Smooth muscle cell (in vitro differentiated cells): ENCODE measurements at regions not wholly inside any gene's neighbourhood (a gene's known extent, or its start where the extent isn't known, plus 50 kb on each side); places are given as distances from the start of the nearest gene placed in this dataset.

Experiments used
- DNase-seq: peaks from one replicate; lab custom pipeline; 2025; ENCODE audit not compliant: unreplicated experiment; lab: John Stamatoyannopoulos, UW
- H2AFZ ChIP-seq: fragments of 200-600 bp; sonication (generic); 2 replicates; pipeline ENCODE4 v1.6.0; 2016; ENCODE audit warnings: antibody characterized with exemption, low read depth, mild to moderate bottlenecking
- H3F3A ChIP-seq: fragments of 200-600 bp; sonication (generic); 2 replicates; pipeline ENCODE4 v1.6.0; 2017; ENCODE audit warnings: antibody characterized with exemption, low read depth
- H3K27ac ChIP-seq: fragments of 200-600 bp; sonication (generic); 2 replicates; pipeline ENCODE4 v1.5.1; 2016; ENCODE audit warnings: low read depth, mild to moderate bottlenecking
- H3K27me3 ChIP-seq: fragments of 200-600 bp; sonication (generic); 2 replicates; pipeline ENCODE4 v1.6.1; 2016; ENCODE audit warnings: low read depth, mild to moderate bottlenecking
- H3K36me3 ChIP-seq: fragments of 200-600 bp; sonication (generic); 2 replicates; pipeline ENCODE4 v1.5.1; 2016; ENCODE audit warnings: low read depth
- H3K4me1 ChIP-seq: fragments of 200-600 bp; sonication (generic); 2 replicates; pipeline ENCODE4 v1.5.1; 2016; ENCODE audit warnings: low read depth
- H3K4me2 ChIP-seq: fragments of 200-600 bp; sonication (generic); 2 replicates; pipeline ENCODE4 v1.6.0; 2016; ENCODE audit warnings: mild to moderate bottlenecking
- H3K4me3 ChIP-seq: fragments of 200-600 bp; sonication (generic); 2 replicates; pipeline ENCODE4 v1.5.1; 2016; ENCODE audit warnings: mild to moderate bottlenecking
- H3K79me2 ChIP-seq: fragments of 200-600 bp; sonication (generic); 2 replicates; pipeline ENCODE4 v1.6.0; 2016; ENCODE audit warnings: low read depth, mild to moderate bottlenecking
- H3K9ac ChIP-seq: fragments of 200-600 bp; sonication (generic); 2 replicates; pipeline ENCODE4 v1.6.0; 2016; ENCODE audit warnings: low read depth
- H3K9me3 ChIP-seq: fragments of 200-600 bp; sonication (generic); replicated peaks from 2 replicates; pipeline ENCODE4 v1.5.1; 2016; ENCODE audit warnings: low read depth
- H4K20me1 ChIP-seq: fragments of 200-600 bp; sonication (generic); 2 replicates; pipeline ENCODE4 v1.6.0; 2016; ENCODE audit warnings: low read depth
- CTCF ChIP-seq: fragments of 200-600 bp; sonication (generic); IDR thresholded peaks from 2 replicates; pipeline ENCODE4 v1.5.1; 2017; ENCODE audit warnings: borderline replicate concordance, mild to moderate bottlenecking, antibody characterized with exemption; ENCODE audit not compliant: insufficient read depth, poor library complexity, severe bottlenecking
- WGBS: methylation state at CpG from one replicate; pipeline ENCODE4 v1.1.7; 2016; ENCODE audit warnings: low lambda C conversion rate; 5-methylcytosine and 5-hydroxymethylcytosine counted together

- no peak for TF ChIP-seq CTCF
- no peaks in the 10 kb centered on the region for H3K9me3 ChIP-seq
- no peaks in the 10 kb centered on the region for H3K36me3 ChIP-seq
- WGBS: 88% methylated on average over 3 of the region's 3 CpGs
- no peaks in the 10 kb centered on the region for H3F3A ChIP-seq
- H3K27me3 ChIP-seq: no peaks in the 10 kb centered on the region
- H3K9ac ChIP-seq: no peak overlapping the region
- no peak for DNase-seq
- no peak overlapping the region for H2AFZ ChIP-seq
- no peaks in the 10 kb centered on the region for H3K79me2 ChIP-seq
- H3K4me3 ChIP-seq: no peak overlapping the region
- H3K4me1 ChIP-seq: peaks cover 17% of the 10 kb centered on the region
- no peak overlapping the region for H3K27ac ChIP-seq
- H4K20me1 ChIP-seq: no peaks in the 10 kb centered on the region
- no peak overlapping the region for H3K4me2 ChIP-seq
Observed at GRCh38 chr4:85268961-85269360, 206.0 kb upstream of the ARHGAP24 start.

GRCh38 chr4:85274955-85275354 lies 200.0 kb upstream of the ARHGAP24 start:
- H3K27ac ChIP-seq: no peak overlapping the region
- no peaks in the 10 kb centered on the region for H3K79me2 ChIP-seq
- no peaks in the 10 kb centered on the region for H3K9me3 ChIP-seq
- no peak overlapping the region for H3K4me2 ChIP-seq
- H3K4me1 ChIP-seq: no peaks in the 10 kb centered on the region
- TF ChIP-seq CTCF: no peak
- no peaks in the 10 kb centered on the region for H3K27me3 ChIP-seq
- WGBS: 93% methylated on average over 4 of the region's 4 CpGs
- no peak overlapping the region for H3K4me3 ChIP-seq
- no peak for DNase-seq
- H3K36me3 ChIP-seq: no peaks in the 10 kb centered on the region
- no peaks in the 10 kb centered on the region for H4K20me1 ChIP-seq
- H3F3A ChIP-seq: no peaks in the 10 kb centered on the region
- no peak overlapping the region for H2AFZ ChIP-seq
- no peak overlapping the region for H3K9ac ChIP-seq

- DNase-seq: no peak
- Histone ChIP-seq H3K27me3 (no peaks in the 10 kb centered on the region), H3K4me2 (no peak overlapping the region), H3K27ac (no peak overlapping the region), H2AFZ (no peak overlapping the region), H3K9me3 (no peaks in the 10 kb centered on the region), H3K4me1 (no peaks in the 10 kb centered on the region), H3K79me2 (no peaks in the 10 kb centered on the region), H3K36me3 (no peaks in the 10 kb centered on the region), H3K4me3 (no peak overlapping the region), H4K20me1 (no peaks in the 10 kb centered on the region), H3F3A (no peaks in the 10 kb centered on the region), H3K9ac (no peak overlapping the region)
- no peak for TF ChIP-seq CTCF
- 87% methylated on average over 2 of the region's 2 CpGs for WGBS
Observed at GRCh38 chr4:85280963-85281362, 194.0 kb upstream of the ARHGAP24 start.

GRCh38 chr4:85291226-85291625 lies 183.7 kb upstream of the ARHGAP24 start:
- Histone ChIP-seq H3K4me3 (no peak overlapping the region), H3K9ac (no peak overlapping the region), H3K4me1 (no peaks in the 10 kb centered on the region), H4K20me1 (no peaks in the 10 kb centered on the region), H2AFZ (no peak overlapping the region), H3K9me3 (no peaks in the 10 kb centered on the region), H3K36me3 (no peaks in the 10 kb centered on the region), H3F3A (no peaks in the 10 kb centered on the region), H3K27me3 (no peaks in the 10 kb centered on the region), H3K79me2 (no peaks in the 10 kb centered on the region), H3K27ac (no peak overlapping the region), H3K4me2 (no peak overlapping the region)
- no peak for DNase-seq
- 91% methylated on average over 2 of the region's 2 CpGs for WGBS
- no peak for TF ChIP-seq CTCF
